ENCODE measurements at regions not wholly inside any gene's neighbourhood (a gene's known extent, or its start where the extent isn't known, plus 50 kb on each side); places are given as distances from the start of the nearest gene placed in this dataset.
"Not testable (repeated sequence)": the region's sequence is repeated elsewhere in the genome, so short reads cannot be mapped to it uniquely, and the experiment has no call there.

GRCh38 chrX:95484781-95485180, 1199.9 kb upstream of the DIAPH2 start:
- H3K79me2 ChIP-seq (ENCODE audit: low read length) = no peaks in the 10 kb centered on the region
- no peak overlapping the region for H3K9ac ChIP-seq (ENCODE audit: low read length)
- no peak overlapping the region for H3K4me2 ChIP-seq (ENCODE audit: low read length)
- H4K20me1 ChIP-seq (ENCODE audit: insufficient read depth, low read length) = no peaks in the 10 kb centered on the region
- H3K4me3 ChIP-seq (ENCODE audit: low read length) = no peak overlapping the region
- H3K27ac ChIP-seq (ENCODE audit: low read length) = no peak overlapping the region
- H2AFZ ChIP-seq (ENCODE audit: low read depth, low read length) = no peak overlapping the region
- no peaks in the 10 kb centered on the region for H3K4me1 ChIP-seq (ENCODE audit: low read length)
- H3K36me3 ChIP-seq (replicated peaks; ENCODE audit: low read depth, low read length) = no peaks in the 10 kb centered on the region
- H3K9me3 ChIP-seq (ENCODE audit: insufficient read depth, low read length) = no peaks in the 10 kb centered on the region
- TF ChIP-seq EZH2phosphoT487 (IDR thresholded peaks at IDR 0.05; ENCODE audit: low read depth) = no peak
- no peak for TF ChIP-seq CTCF (IDR thresholded peaks at IDR 0.05; ENCODE audit: low read depth, low read length)
- H3K27me3 ChIP-seq (ENCODE audit: low read depth, low read length) = no peaks in the 10 kb centered on the region

GRCh38 chrX:95505721-95506120, 1178.9 kb upstream of the DIAPH2 start:
- Histone ChIP-seq H3K4me1 (ENCODE audit: low read length) (no peaks in the 10 kb centered on the region), H2AFZ (ENCODE audit: low read depth, low read length) (no peak overlapping the region), H3K9me3 (ENCODE audit: insufficient read depth, low read length) (no peaks in the 10 kb centered on the region), H4K20me1 (ENCODE audit: insufficient read depth, low read length) (no peaks in the 10 kb centered on the region), H3K27me3 (ENCODE audit: low read depth, low read length) (no peaks in the 10 kb centered on the region), H3K4me2 (ENCODE audit: low read length) (no peak overlapping the region), H3K9ac (ENCODE audit: low read length) (no peak overlapping the region), H3K4me3 (ENCODE audit: low read length) (no peak overlapping the region), H3K79me2 (ENCODE audit: low read length) (no peaks in the 10 kb centered on the region), H3K36me3 (replicated peaks; ENCODE audit: low read depth, low read length) (no peaks in the 10 kb centered on the region), H3K27ac (ENCODE audit: low read length) (no peak overlapping the region)
- TF ChIP-seq EZH2phosphoT487 (IDR thresholded peaks at IDR 0.05; ENCODE audit: low read depth) (no peak), CTCF (IDR thresholded peaks at IDR 0.05; ENCODE audit: low read depth, low read length) (peak; percentile 32)

- TF ChIP-seq EZH2phosphoT487 (IDR thresholded peaks at IDR 0.05; ENCODE audit: low read depth) (no peak), CTCF (IDR thresholded peaks at IDR 0.05; ENCODE audit: low read depth, low read length) (no peak)
- H3K27ac ChIP-seq (ENCODE audit: low read length) = no peak overlapping the region
- H3K9me3 ChIP-seq (ENCODE audit: insufficient read depth, low read length) = no peaks in the 10 kb centered on the region
- H3K27me3 ChIP-seq (ENCODE audit: low read depth, low read length) = no peaks in the 10 kb centered on the region
- no peaks in the 10 kb centered on the region for H3K79me2 ChIP-seq (ENCODE audit: low read length)
- H3K4me1 ChIP-seq (ENCODE audit: low read length) = no peaks in the 10 kb centered on the region
- H3K4me2 ChIP-seq (ENCODE audit: low read length) = no peak overlapping the region
- H3K4me3 ChIP-seq (ENCODE audit: low read length) = no peak overlapping the region
- no peaks in the 10 kb centered on the region for H4K20me1 ChIP-seq (ENCODE audit: insufficient read depth, low read length)
- no peaks in the 10 kb centered on the region for H3K36me3 ChIP-seq (replicated peaks; ENCODE audit: low read depth, low read length)
- H2AFZ ChIP-seq (ENCODE audit: low read depth, low read length) = no peak overlapping the region
- H3K9ac ChIP-seq (ENCODE audit: low read length) = no peak overlapping the region
Observed at GRCh38 chrX:95509474-95509873, 1175.2 kb upstream of the DIAPH2 start.

GRCh38 chrX:95524018-95524417, 1160.6 kb upstream of the DIAPH2 start:
- H3K4me3 ChIP-seq (ENCODE audit: low read length); H3K36me3 ChIP-seq (replicated peaks; ENCODE audit: low read depth, low read length); H2AFZ ChIP-seq (ENCODE audit: low read depth, low read length); H3K4me2 ChIP-seq (ENCODE audit: low read length); H3K9me3 ChIP-seq (ENCODE audit: insufficient read depth, low read length); H3K4me1 ChIP-seq (ENCODE audit: low read length); H4K20me1 ChIP-seq (ENCODE audit: insufficient read depth, low read length); H3K27me3 ChIP-seq (ENCODE audit: low read depth, low read length); H3K9ac ChIP-seq (ENCODE audit: low read length); H3K79me2 ChIP-seq (ENCODE audit: low read length); H3K27ac ChIP-seq (ENCODE audit: low read length): not testable (repeated sequence)

GRCh38 chrX:95536111-95536510, 1148.5 kb upstream of the DIAPH2 start:
- Histone ChIP-seq H3K9me3 (ENCODE audit: insufficient read depth, low read length) (no peaks in the 10 kb centered on the region), H3K27me3 (ENCODE audit: low read depth, low read length) (no peaks in the 10 kb centered on the region), H3K79me2 (ENCODE audit: low read length) (no peaks in the 10 kb centered on the region), H4K20me1 (ENCODE audit: insufficient read depth, low read length) (no peaks in the 10 kb centered on the region), H3K4me2 (ENCODE audit: low read length) (no peak overlapping the region), H3K36me3 (replicated peaks; ENCODE audit: low read depth, low read length) (no peaks in the 10 kb centered on the region), H2AFZ (ENCODE audit: low read depth, low read length) (no peak overlapping the region), H3K4me3 (ENCODE audit: low read length) (no peak overlapping the region), H3K9ac (ENCODE audit: low read length) (no peak overlapping the region), H3K4me1 (ENCODE audit: low read length) (no peaks in the 10 kb centered on the region), H3K27ac (ENCODE audit: low read length) (no peak overlapping the region)
- no peak for TF ChIP-seq EZH2phosphoT487 (IDR thresholded peaks at IDR 0.05; ENCODE audit: low read depth)
- TF ChIP-seq CTCF (IDR thresholded peaks at IDR 0.05; ENCODE audit: low read depth, low read length) = no peak
